Choroid plexus epithelial cell (primary cell): ENCODE measurements at regions not wholly inside any gene's neighbourhood (a gene's known extent, or its start where the extent isn't known, plus 50 kb on each side); places are given as distances from the start of the nearest gene placed in this dataset.

Source experiments
- DNase-seq: peaks from one replicate; pipeline ENCODE4 v3.0.0-alpha.2; 2010; ENCODE audit warnings: low read depth
- H3K4me3 ChIP-seq: 2 replicates; pipeline ENCODE4 v1.5.1; 2011; ENCODE audit warnings: low read depth, mild to moderate bottlenecking, control low read depth, low read length, moderate library complexity
- CTCF ChIP-seq: conservative IDR thresholded peaks from 2 replicates; pipeline ENCODE4 v1.5.1; 2011; ENCODE audit warnings: low read depth, mild to moderate bottlenecking, control low read depth, inconsistent platforms, low read length, moderate library complexity

GRCh38 chr4:140234697-140235060 lies 80.7 kb upstream of the MAML3 start:
- TF ChIP-seq CTCF, result no peak
- no peak overlapping the region for H3K4me3 ChIP-seq
- no peak for DNase-seq

- no peak overlapping the region for H3K4me3 ChIP-seq
- DNase-seq, result peak; percentile 77
- TF ChIP-seq CTCF, result no peak
Measured at GRCh38 chr4:140233791-140234696, 80.1 kb upstream of the MAML3 start.

- no peak for DNase-seq
- no peak overlapping the region for H3K4me3 ChIP-seq
- TF ChIP-seq CTCF, result no peak
Measured at GRCh38 chr4:140229881-140230280, 75.9 kb upstream of the MAML3 start.

- H3K4me3 ChIP-seq, result no peak overlapping the region
- TF ChIP-seq CTCF, result no peak
- no peak for DNase-seq
Measured at GRCh38 chr4:140227286-140227685, 73.3 kb upstream of the MAML3 start.

- no peak overlapping the region for H3K4me3 ChIP-seq
- peak; percentile 76 for DNase-seq
- TF ChIP-seq CTCF, result no peak
Measured at GRCh38 chr4:140223056-140223810, 69.2 kb upstream of the MAML3 start.

- no peak for TF ChIP-seq CTCF
- no peak overlapping the region for H3K4me3 ChIP-seq
- peak; percentile 57 for DNase-seq
Measured at GRCh38 chr4:140222171-140222570, 68.2 kb upstream of the MAML3 start.
